ENCODE measurements at regions not wholly inside any gene's neighbourhood (a gene's known extent, or its start where the extent isn't known, plus 50 kb on each side); places are given as distances from the start of the nearest gene placed in this dataset.

DNA sequence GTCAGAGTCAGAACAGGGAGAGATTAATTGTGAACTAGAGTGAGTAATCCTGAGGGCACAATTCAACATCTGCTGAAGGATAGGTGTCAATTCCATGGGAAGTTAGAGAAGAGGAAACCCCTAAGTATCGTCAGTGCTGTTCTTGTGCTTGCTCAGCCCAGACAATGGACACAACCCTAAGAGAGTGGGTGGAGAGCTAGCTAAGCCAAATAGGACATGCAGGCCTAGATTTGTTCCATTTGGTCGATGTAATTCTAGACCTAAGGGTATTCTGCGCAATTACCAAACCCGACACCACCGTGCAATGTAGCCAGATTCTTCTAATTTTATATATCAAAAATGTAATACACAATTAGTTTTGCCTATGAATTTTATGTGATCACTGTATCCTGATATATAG is 431.6 kb downstream of the SH3GL2 start:
- TF ChIP-seq, protein P1, sequence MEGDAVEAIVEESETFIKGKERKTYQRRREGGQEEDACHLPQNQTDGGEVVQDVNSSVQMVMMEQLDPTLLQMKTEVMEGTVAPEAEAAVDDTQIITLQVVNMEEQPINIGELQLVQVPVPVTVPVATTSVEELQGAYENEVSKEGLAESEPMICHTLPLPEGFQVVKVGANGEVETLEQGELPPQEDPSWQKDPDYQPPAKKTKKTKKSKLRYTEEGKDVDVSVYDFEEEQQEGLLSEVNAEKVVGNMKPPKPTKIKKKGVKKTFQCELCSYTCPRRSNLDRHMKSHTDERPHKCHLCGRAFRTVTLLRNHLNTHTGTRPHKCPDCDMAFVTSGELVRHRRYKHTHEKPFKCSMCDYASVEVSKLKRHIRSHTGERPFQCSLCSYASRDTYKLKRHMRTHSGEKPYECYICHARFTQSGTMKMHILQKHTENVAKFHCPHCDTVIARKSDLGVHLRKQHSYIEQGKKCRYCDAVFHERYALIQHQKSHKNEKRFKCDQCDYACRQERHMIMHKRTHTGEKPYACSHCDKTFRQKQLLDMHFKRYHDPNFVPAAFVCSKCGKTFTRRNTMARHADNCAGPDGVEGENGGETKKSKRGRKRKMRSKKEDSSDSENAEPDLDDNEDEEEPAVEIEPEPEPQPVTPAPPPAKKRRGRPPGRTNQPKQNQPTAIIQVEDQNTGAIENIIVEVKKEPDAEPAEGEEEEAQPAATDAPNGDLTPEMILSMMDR (IDR thresholded peaks at IDR 0.05; ENCODE audit: extremely low read depth in 1 of 2, insufficient read depth in 1 of 2, low read depth in 1 of 2, low read length in 2 of 2): no peak
- TF ChIP-seq POLR2AphosphoS5 (IDR thresholded peaks at IDR 0.05; ENCODE audit: insufficient read depth, low read depth, low read length) (no peak), POLR2A (IDR thresholded peaks at IDR 0.05; ENCODE audit: low read depth, low read length) (no peak), EZH2 (IDR thresholded peaks at IDR 0.05; ENCODE audit: borderline replicate concordance, low read depth, low read length, severe bottlenecking) (no peak), JUN (IDR thresholded peaks at IDR 0.05; ENCODE audit: borderline replicate concordance, insufficient read depth, insufficient read length, low read depth) (no peak)
- TF ChIP-seq, protein P2, sequence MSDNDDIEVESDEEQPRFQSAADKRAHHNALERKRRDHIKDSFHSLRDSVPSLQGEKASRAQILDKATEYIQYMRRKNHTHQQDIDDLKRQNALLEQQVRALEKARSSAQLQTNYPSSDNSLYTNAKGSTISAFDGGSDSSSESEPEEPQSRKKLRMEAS (IDR thresholded peaks at IDR 0.05; ENCODE audit: insufficient read depth, insufficient read length): no peak
